CD14-positive monocyte (primary cell): ENCODE measurements at regions not wholly inside any gene's neighbourhood (a gene's known extent, or its start where the extent isn't known, plus 50 kb on each side); places are given as distances from the start of the nearest gene placed in this dataset.
A peak's percentile ranks its signal among the peaks of the same experiment; 100 is the strongest.

ENCODE experiments used
- DNase-seq, 3 donors: peaks; one replicate each; pipeline ENCODE4 v3.0.0-alpha.2; 2011 to 2022
- H2AFZ ChIP-seq: 2 replicates; pipeline ENCODE4 v1.6.0; 2012; ENCODE audit warnings: mild to moderate bottlenecking, low read depth, low read length, inconsistent platforms; ENCODE audit not compliant: insufficient read depth, poor library complexity, severe bottlenecking
- H3K27ac ChIP-seq, 2 donors: 1 replicate in 1 of 2; 2 replicates in 1 of 2; pipeline ENCODE4 v1.5.1; 2012 to 2013; ENCODE audit warnings: low read length in 2 of 2, control low read depth in 1 of 2, inconsistent platforms in 1 of 2, low read depth in 1 of 2, mild to moderate bottlenecking in 1 of 2
- H3K27me3 ChIP-seq, 2 donors: one replicate each; pipeline versions ENCODE4 v1.6.0 to v1.6.1; 2011 to 2013; ENCODE audit warnings: low read length in 2 of 2; ENCODE audit not compliant: control insufficient read depth in 2 of 2, insufficient read depth in 2 of 2
- H3K36me3 ChIP-seq, 2 donors: replicated peaks in 1 of 2; 1 replicate in 1 of 2; 2 replicates in 1 of 2; pipeline versions ENCODE4 v1.5.1 to v1.6.1; 2012 to 2013; ENCODE audit warnings: low read length in 2 of 2, control low read depth in 1 of 2, inconsistent platforms in 1 of 2, mild to moderate bottlenecking in 1 of 2; ENCODE audit not compliant: insufficient read depth in 2 of 2, control insufficient read depth in 1 of 2
- H3K4me1 ChIP-seq, 2 donors: 1 replicate in 1 of 2; 2 replicates in 1 of 2; pipeline versions ENCODE4 v1.5.1 to v1.6.1; 2012 to 2013; ENCODE audit warnings: low read length in 2 of 2, control low read depth in 1 of 2, inconsistent platforms in 1 of 2, mild to moderate bottlenecking in 1 of 2, moderate library complexity in 1 of 2; ENCODE audit not compliant: insufficient read depth in 2 of 2, control insufficient read depth in 1 of 2
- H3K4me2 ChIP-seq: replicated peaks from 2 replicates; pipeline ENCODE3; 2012; ENCODE audit warnings: low read length, moderate library complexity, mild to moderate bottlenecking; ENCODE audit not compliant: poor library complexity, severe bottlenecking; ENCODE audit errors: extremely low read depth
- H3K4me3 ChIP-seq, 3 experiments: fragments of 200-600 bp in 1 of 3; sonication (generic) in 1 of 3; replicated peaks in 1 of 3; 1 replicate in 2 of 3; 2 replicates in 1 of 3; pipeline ENCODE4 v1.5.1; 2011 to 2013; ENCODE audit warnings: low read length in 3 of 3, mild to moderate bottlenecking in 3 of 3, control low read depth in 2 of 3, low read depth in 2 of 3, inconsistent platforms in 1 of 3, moderate library complexity in 1 of 3
- H3K79me2 ChIP-seq: 2 replicates; pipeline ENCODE4 v1.6.0; 2012; ENCODE audit warnings: mild to moderate bottlenecking, control low read depth, inconsistent platforms, low read length, moderate library complexity; ENCODE audit not compliant: insufficient read depth
- H3K9ac ChIP-seq: 2 replicates; pipeline ENCODE4 v1.6.0; 2017; ENCODE audit warnings: low read length, mild to moderate bottlenecking; ENCODE audit not compliant: insufficient read depth, poor library complexity, severe bottlenecking
- H3K9me3 ChIP-seq, 2 donors: replicated peaks in 1 of 2; 1 replicate in 1 of 2; 2 replicates in 1 of 2; pipeline versions ENCODE4 v1.5.1 to v1.6.1; 2012 to 2013; ENCODE audit warnings: low read length in 2 of 2, control low read depth in 1 of 2; ENCODE audit not compliant: control insufficient read depth in 1 of 2, insufficient read depth in 1 of 2
- H4K20me1 ChIP-seq: 2 replicates; pipeline ENCODE4 v1.6.0; 2012; ENCODE audit warnings: mild to moderate bottlenecking, low read length, control low read depth, moderate library complexity; ENCODE audit not compliant: insufficient read depth
- H3K27ac Mint-ChIP-seq, 7 donors: one replicate each; pipeline ENCODE4 v1.8.0; 2020; ENCODE audit warnings: mild to moderate bottlenecking in 7 of 7, mixed read lengths in 7 of 7, moderate library complexity in 6 of 7, inconsistent platforms in 2 of 7
- H3K27me3 Mint-ChIP-seq, 3 donors: one replicate each; pipeline ENCODE4 v1.8.0; 2021 to 2022; ENCODE audit warnings: low read depth in 3 of 3, mild to moderate bottlenecking in 3 of 3, mixed read lengths in 3 of 3, moderate library complexity in 3 of 3, inconsistent platforms in 1 of 3
- H3K36me3 Mint-ChIP-seq, 2 donors: one replicate each; pipeline ENCODE4 v1.8.0; 2020; ENCODE audit warnings: mixed read lengths in 2 of 2, inconsistent platforms in 1 of 2, mild to moderate bottlenecking in 1 of 2
- H3K4me1 Mint-ChIP-seq: one replicate; pipeline ENCODE4 v1.8.0; 2020; ENCODE audit warnings: mild to moderate bottlenecking, mixed read lengths
- H3K4me3 Mint-ChIP-seq, 2 donors: one replicate each; pipeline ENCODE4 v1.8.0; 2020; ENCODE audit warnings: mild to moderate bottlenecking in 2 of 2, mixed read lengths in 2 of 2, moderate library complexity in 1 of 2
- H3K9me3 Mint-ChIP-seq, 7 donors: one replicate each; pipeline ENCODE4 v1.8.0; 2020 to 2022; ENCODE audit warnings: mixed read lengths in 7 of 7, mild to moderate bottlenecking in 6 of 7, moderate library complexity in 6 of 7, inconsistent platforms in 2 of 7
- WGBS: methylation state at CpG from one replicate; pipeline ENCODE4 v1.1.5; 2013; ENCODE audit warnings: missing lambda C conversion rate; ENCODE audit not compliant: insufficient coverage; 5-methylcytosine and 5-hydroxymethylcytosine counted together
- intact Hi-C, 2 donors: fragments of 100-400 bp; cut with micrococcal nuclease; formaldehyde crosslinking; loops; one replicate each; pipeline versions ENCODE4 v1.15.0 to v1.15.1; 2023
- TF ChIP-seq, protein P1 (sequence below): fragments of 200-600 bp; IDR thresholded peaks from one replicate; pipeline ENCODE4 v1.8.0; 2022; ENCODE audit warnings: antibody characterized with exemption, mild to moderate bottlenecking

DNA sequence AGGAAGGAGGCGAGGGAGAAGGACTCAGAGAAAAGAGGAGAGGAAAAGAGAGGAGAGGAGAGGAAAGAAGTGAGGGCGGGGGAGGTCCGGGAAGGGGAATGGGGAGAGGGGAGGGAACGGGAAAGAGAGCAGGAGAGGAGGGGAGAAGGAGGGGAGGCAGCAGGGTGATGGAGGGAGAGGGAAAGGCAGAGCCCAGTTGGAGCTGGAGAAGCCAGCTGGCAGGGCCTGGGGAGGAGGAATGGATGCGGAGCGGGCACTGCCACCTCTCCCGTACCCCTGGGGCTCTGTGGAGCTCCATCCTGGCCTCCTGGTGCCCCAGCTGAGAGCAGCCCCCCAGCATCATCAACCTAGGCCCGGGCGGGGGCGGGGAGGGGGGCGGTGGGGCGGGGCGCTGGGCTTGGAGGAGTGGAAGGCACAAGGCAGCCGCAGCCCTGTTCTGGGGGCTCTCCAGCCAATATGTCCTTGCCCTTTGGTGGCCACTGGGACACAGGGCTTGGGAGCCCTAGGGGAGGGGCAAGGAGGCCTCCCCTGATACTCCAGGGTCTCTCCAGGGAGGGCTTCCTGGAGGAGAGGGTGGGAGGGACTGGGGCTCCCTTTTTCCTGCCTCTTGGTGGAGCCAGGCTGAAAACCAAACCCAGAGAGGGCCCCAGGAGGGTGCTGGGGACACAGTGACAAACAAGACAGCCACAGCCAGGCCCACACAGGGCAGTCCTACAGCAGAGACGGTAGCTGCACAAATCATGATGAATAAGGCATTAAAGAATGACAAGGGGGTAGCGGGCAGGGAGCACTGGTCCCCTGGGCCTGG lies 123.7 kb downstream of the C9orf50 start:
- 28% methylated on average over 7 of the region's 16 CpGs for WGBS
- peaks cover 36% of the 10 kb centered on the region for H3K4me1 Mint-ChIP-seq
- Histone ChIP-seq H4K20me1 (peaks cover 13% of the 10 kb centered on the region), H3K9ac (peak overlapping the region; percentile 85), H2AFZ (peak overlapping the region; percentile 79), H3K36me3 (peaks cover 11 to 23% of the 10 kb centered on the region in 2 donors), H3K79me2 (peaks cover 7% of the 10 kb centered on the region), H3K27me3 (no peaks in the 10 kb centered on the region), H3K4me1 (peaks cover 28 to 35% of the 10 kb centered on the region in 2 donors), H3K4me3 (peak overlapping the region; percentile 66 to 96 (median 86)), H3K27ac (peak overlapping the region in 1 of 2 donors; percentile 91), H3K9me3 (no peaks in the 10 kb centered on the region), H3K4me2 (peak overlapping the region; percentile 99)
- peaks cover 0 to 3% (median 0%) of the 10 kb centered on the region in 7 donors for H3K9me3 Mint-ChIP-seq
- intact Hi-C loops: loop anchor here (2.0 to 10.0 kb wide), 3 partner anchors 35 to 108 kb away; no protein-coding TSS in a partner anchor
- peak overlapping the region; percentile 90 to 99 for H3K4me3 Mint-ChIP-seq
- no peak for DNase-seq
- TF ChIP-seq, protein P1, sequence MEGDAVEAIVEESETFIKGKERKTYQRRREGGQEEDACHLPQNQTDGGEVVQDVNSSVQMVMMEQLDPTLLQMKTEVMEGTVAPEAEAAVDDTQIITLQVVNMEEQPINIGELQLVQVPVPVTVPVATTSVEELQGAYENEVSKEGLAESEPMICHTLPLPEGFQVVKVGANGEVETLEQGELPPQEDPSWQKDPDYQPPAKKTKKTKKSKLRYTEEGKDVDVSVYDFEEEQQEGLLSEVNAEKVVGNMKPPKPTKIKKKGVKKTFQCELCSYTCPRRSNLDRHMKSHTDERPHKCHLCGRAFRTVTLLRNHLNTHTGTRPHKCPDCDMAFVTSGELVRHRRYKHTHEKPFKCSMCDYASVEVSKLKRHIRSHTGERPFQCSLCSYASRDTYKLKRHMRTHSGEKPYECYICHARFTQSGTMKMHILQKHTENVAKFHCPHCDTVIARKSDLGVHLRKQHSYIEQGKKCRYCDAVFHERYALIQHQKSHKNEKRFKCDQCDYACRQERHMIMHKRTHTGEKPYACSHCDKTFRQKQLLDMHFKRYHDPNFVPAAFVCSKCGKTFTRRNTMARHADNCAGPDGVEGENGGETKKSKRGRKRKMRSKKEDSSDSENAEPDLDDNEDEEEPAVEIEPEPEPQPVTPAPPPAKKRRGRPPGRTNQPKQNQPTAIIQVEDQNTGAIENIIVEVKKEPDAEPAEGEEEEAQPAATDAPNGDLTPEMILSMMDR: no peak
- peaks cover 2 to 11% (median 4%) of the 10 kb centered on the region in 3 donors for H3K27me3 Mint-ChIP-seq
- peak overlapping the region; percentile 93 to 98 (median 97) for H3K27ac Mint-ChIP-seq
- peaks cover 36 to 43% of the 10 kb centered on the region in 2 donors for H3K36me3 Mint-ChIP-seq

DNA sequence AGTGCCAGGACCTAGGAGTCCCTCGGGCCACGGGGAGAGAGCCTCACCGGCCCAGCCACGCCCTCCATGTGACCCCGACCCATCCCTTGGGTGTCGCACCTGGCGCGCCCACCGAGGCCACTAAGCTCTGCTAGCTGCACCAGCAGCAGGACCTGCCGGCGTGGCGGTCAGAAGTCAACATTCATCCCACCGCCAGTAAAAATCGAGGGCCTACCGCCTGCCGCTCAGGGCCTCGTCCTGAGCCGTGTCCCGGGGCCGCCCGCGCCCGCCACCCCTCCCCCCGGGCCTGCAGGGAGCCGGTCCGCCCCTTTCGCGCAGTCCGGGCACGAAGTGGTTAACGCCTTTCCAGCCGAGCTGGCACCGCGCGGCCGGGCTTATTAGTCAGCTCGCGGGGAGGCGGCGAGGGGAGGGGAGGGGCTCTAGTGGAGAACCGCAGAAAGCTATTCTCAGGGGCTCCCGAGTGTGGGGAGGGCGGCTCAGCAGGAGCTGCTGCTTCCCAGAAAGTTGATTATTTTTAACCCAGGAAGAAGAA lies 124.4 kb downstream of the C9orf50 start:
- Mint-ChIP-seq H3K4me1 (peaks cover 43% of the 10 kb centered on the region), H3K27ac (peak overlapping the region; percentile 93 to 98 (median 97)), H3K36me3 (peaks cover 40 to 47% of the 10 kb centered on the region in 2 donors), H3K9me3 (no peaks in the 10 kb centered on the region), H3K27me3 (peaks cover 2 to 13% (median 4%) of the 10 kb centered on the region in 3 donors), H3K4me3 (peak overlapping the region; percentile 90 to 99)
- peak overlapping the region; percentile 85 for H3K9ac ChIP-seq
- peaks cover 11 to 26% of the 10 kb centered on the region in 2 donors for H3K36me3 ChIP-seq
- peak overlapping the region; percentile 79 for H2AFZ ChIP-seq
- peaks cover 10% of the 10 kb centered on the region for H3K79me2 ChIP-seq
- no peaks in the 10 kb centered on the region for H3K9me3 ChIP-seq
- intact Hi-C loops: loop anchor here (2.0 to 10.0 kb wide), 3 partner anchors 34 to 108 kb away; no protein-coding TSS in a partner anchor
- DNase-seq: peak; percentile 79 to 88 (median 81)
- peak overlapping the region; percentile 66 to 96 (median 86) for H3K4me3 ChIP-seq
- TF ChIP-seq, protein P1: no peak
- H3K4me2 ChIP-seq: peak overlapping the region; percentile 99
- no peaks in the 10 kb centered on the region for H3K27me3 ChIP-seq
- under 1% methylated on average over 43 of the region's 43 CpGs for WGBS
- H4K20me1 ChIP-seq: peaks cover 13% of the 10 kb centered on the region
- peak overlapping the region; percentile 69 to 91 for H3K27ac ChIP-seq
- H3K4me1 ChIP-seq: peaks cover 34 to 42% of the 10 kb centered on the region in 2 donors
